HG03095 (cell line): ENCODE measurements at regions not wholly inside any gene's neighbourhood (a gene's known extent, or its start where the extent isn't known, plus 50 kb on each side); places are given as distances from the start of the nearest gene placed in this dataset.

Experiments
- ATAC-seq: cut with Tn5 transposase; IDR thresholded peaks from one replicate; pipeline ENCODE4 v1.9.1; 2021; ENCODE audit warnings: moderate library complexity; ENCODE audit not compliant: unreplicated experiment

DNA sequence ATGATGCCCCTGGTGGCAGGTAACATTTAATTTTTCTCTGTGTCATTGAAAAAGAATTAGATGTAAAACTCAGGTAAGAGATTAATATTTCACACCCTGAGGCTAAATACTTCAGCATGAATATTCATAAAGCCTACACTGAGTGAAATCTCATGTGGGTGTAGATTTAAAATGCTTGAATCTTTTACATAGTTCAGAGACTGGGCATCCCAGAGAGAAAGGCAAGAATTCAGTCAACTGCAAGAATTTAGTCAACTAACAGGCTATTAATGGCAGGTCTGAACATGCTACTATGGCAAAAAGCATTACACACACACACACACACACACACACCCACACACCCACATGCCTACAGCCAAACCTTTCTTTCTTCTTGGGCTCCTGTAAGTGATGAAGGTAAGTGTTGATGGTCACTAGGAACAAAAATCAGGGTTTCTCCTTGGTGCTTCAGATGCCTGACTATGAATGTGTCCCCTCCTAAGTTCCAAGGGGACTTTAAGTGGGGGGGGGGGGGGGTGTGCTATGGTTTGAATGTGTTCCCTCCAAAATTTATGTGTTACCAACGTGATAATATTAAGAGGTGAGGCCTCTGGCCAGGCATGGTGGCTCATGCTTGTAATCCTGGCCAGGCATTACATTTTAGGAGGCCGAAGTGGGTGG, 63.7 kb upstream of the PSMD7 start:
- no peak for ATAC-seq

DNA sequence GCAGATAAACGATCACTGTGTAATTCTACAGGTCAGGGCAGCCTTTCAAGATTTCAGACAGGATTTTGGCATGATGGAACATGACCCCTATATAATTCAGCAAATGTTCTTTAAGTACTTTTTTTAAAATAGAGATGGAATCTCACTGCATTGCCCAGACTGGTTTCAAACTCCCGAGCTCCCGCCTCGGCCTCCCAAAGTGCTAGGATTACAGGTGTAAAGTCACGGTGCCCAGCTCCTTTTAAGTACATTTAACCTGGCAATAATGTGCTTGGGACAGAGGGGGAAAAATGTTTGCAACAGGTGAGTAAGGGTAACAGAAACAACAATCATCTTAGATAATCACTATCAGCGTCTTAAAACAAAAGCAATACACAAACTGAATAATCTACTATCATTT, 66.5 kb upstream of the PSMD7 start:
- ATAC-seq: no peak

DNA sequence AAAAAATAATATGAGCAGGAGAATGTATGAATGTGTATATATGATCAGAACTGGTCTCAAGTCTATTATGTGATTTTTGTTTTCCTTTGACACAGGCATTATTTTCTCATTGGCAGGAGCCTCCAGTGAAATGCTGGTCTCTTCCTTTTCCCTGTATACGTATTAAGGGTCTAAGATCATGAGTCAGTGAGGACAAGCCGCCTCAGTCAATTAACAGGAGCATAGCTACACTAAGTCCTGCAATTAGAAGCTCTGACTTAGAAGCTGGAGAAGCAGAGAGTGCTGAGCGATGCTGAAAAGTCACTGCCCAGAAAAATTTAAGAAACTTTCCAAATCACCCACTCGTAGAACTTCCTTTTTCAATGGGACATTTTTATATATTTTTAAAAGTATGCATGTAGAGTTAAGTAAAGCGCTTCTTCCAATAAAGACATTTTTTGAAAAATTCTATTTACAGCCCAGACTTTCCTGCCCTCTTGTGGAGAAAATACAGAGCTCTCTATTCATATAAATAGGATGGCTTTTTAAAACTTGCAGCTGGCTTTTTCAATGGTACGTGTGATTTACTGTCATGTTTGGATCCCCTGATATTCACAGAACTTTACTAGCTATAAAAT, 70.2 kb upstream of the PSMD7 start:
- no peak for ATAC-seq

DNA sequence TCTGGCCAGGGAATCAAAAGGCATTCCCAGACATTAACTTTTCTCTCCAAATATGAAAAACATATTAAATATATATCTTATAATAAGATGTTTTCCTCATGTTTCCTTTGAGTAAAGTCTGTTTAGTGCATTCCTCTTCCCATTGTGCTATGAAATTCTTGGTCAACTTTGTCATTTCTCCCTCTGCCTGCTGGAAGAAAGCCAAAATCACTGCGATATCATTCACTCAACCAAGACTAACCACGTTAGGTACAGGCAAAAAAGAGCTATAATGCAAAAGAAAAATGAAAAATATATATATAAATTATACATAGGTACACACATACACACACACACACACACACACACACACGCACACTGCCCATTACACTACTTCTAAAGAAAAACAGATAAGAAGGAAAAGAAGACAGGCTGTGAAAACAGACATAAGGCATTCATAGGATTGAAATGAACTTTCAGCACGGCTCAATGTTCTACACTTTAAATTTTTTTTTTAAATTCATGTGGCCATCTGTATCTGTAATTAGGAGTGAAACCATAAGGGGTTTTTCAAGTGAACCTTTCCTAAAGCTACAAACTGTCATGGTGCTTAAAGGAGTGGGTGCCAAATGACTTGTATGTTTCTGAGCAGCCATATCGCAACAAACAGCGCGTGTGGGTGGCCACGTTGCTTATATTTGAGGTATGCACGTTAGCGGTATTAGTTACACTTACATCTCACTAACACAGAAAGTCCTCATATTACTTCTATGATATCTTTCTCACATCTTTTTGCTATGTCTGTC, 71.6 kb upstream of the PSMD7 start:
- no peak for ATAC-seq

DNA sequence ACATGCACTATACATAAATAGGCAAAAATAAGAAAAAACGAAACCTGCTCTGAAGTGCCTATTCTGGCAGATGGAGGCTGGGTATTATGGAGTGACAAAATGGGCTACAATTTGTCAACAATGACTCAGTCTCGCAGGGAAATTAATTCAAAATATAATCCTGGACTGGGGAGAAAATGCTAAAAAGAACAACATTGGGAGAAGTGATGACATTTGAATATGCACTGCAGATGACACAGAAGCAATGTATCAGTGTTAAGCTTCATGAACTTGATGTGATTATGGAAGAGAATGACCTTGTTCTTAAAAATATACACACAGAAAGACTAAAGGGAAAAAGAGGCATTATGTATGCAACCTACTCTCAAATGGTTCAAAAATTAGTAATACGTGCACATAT, 74.8 kb upstream of the PSMD7 start:
- ATAC-seq: no peak

DNA sequence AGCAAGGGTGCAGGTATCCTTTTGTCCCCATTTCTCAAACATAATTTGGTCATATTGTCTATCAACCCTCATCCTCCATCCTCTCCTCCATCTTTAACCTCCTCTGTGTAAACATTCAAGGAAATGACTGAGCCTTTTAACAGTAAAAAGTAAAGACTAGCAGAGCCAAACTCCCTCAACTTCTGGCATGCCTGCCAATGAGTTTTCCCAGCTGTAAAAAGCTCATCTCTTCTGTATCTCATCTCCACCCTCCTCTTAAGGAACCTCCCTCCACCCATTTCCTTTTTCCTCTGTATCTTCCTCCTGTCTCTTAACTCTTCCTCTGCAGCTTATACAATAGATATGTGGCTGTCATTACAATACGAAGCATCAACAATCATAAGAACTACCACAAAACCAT, 76.9 kb upstream of the PSMD7 start:
- no peak for ATAC-seq

DNA sequence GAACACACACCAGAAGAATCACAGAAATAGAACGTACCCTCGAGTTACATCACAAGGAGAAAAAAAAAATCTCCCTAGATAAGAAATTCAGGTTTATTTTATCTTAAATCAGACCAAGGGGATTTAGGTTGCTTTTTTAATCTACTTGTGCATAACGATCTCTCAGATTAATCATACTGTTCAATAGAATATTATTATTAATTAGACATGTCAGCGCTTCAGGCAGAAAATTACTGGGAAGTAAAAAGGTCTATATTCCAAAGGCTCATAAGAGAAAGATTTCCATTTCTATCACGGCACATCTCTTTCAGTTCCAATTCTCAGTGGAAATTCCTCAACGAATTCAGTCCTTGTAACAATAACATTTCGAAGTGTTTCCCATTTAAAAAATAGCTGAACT, 77.7 kb upstream of the PSMD7 start:
- no peak for ATAC-seq

DNA sequence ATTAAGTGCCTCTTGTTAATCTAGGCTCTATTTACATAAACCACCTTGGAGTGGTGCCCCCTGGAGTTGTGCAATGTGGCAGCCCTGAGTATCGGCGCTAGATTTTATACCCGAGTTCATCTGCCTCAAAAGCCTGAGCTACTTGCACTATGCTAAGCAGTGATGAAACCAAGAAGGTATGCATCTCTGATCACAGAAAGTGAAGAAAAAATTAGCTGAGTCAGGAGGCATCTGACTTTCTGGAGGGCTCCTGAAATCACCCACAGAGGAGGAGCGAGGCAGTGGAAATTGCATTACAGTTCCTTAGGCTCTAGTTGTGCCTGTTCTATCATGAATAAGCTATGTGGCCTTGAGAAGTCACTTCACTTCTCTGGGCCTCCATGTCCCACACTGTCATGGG, 80.3 kb upstream of the PSMD7 start:
- no peak for ATAC-seq

DNA sequence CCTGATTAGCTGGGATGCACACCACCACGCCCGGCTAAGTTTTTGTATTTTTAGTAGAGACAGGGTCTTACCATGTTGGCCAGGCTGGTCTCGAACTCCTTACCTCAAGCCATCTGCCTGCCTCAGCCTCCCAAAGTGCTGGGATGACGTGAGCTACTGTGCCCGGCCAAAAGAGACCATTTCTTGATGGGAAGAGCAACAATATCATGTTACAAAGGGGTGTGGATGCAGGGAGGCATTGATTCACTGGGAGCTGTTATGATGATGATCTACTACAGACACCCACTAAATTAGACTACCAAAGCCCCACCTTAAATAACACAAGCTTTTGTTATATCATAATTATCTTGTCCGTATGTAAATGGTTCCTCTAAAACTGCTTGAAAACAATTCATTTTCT, 81.4 kb upstream of the PSMD7 start:
- ATAC-seq: no peak

DNA sequence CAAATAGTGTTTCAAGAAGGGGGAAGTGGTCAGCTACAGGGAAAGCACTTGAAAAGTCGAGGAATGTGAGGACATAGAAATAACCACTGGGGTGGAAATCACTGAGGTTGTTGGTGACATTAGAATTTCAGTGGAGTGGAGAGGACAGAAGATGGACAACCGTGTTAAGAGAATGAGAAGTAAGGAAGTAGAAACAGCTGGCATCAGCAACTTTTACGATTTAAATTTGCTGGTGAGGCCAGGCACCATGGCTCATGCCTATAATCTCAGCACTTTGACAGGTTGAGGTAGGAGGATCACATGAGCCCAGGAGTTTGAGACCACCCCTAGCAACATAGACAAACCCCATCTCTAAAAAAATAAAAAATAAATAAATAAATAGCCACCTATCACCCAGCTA, 83.2 kb upstream of the PSMD7 start:
- no peak for ATAC-seq

DNA sequence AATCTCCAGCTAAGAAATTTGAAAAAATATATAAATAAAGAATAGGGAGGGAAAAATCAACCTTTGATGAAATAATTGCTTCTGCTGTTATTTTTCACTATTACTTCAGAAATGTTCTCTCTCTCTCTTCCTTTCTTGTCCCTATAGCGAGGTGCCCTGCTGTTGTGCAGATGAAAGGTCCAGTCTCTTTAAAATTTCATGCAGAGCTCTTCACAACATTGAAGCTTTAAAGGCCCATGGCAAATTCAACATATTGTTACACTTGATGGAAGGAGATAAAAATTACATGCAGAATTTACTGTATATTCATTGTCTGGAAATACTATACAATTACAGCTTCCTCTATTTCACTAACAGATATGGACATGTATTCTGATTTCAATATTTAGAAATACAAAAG, 86.4 kb upstream of the PSMD7 start:
- no peak for ATAC-seq

DNA sequence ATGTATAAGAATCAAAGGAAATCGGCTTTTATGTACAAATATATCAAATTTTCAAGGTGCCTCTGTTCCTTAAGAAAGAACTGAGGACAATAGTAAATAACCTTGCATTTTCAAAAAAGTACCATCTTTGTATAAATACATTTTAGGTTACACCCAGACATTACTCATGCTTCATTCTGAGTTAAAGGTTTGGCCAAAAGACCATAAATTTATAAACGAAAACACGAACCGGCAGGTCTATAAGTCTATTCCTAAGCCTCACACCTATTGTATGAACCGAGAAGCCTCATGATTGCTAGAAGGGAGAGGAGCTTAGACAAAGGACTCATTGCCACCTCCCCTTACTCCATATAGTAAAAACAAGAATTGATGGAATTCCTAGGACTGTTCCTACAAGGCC, 94.6 kb upstream of the PSMD7 start:
- no peak for ATAC-seq

DNA sequence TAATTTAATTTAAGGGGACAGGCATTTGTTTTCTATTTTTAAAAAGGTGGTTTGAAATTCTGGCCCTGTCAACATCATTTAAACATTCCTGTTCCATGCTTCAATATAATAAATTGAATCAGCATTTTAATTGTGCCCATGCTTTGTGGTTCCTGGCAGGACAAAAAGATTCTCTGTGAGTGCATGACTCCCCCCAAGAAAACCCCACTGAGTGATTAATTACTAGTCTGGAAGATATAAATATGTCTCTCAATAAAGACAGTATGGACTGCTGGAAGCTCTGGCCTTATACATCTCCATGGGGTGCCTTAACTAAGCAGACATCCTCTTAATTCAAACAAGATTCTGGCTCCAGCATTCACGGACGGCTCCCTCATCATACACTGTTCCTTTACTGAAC, 95.0 kb upstream of the PSMD7 start:
- ATAC-seq: no peak

DNA sequence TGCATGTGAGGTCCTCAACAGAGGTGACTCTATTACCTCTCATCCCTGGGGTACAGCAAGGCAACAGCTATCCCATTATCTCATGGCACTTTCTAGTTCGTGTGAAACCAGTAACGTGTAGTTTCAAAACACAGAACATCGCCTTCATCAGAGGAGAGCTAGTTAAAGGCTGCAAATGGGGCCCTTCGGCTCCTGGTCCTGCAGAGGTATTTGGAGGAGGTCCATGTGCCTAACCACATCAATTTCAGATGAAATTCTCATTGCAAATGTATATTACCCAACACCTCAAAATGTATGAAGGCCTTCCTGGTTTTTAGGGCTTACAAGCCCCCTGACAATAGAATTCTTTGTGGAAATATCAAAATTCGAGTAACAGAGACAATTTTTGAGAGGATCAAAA, 95.7 kb upstream of the PSMD7 start:
- ATAC-seq: no peak

DNA sequence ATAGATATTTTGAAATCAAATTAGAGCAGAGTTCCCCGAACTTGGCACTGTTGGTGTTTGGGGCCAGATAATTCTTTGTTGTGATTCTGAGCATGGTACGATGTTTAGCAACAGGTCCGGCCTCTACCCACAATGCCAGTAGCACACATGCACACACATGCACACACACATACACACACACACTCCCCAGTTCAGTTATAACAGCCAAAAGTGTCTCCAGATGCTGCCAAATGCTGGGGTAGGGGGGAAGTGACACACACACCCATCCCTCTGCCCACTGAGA, 96.8 kb upstream of the PSMD7 start:
- ATAC-seq: no peak

DNA sequence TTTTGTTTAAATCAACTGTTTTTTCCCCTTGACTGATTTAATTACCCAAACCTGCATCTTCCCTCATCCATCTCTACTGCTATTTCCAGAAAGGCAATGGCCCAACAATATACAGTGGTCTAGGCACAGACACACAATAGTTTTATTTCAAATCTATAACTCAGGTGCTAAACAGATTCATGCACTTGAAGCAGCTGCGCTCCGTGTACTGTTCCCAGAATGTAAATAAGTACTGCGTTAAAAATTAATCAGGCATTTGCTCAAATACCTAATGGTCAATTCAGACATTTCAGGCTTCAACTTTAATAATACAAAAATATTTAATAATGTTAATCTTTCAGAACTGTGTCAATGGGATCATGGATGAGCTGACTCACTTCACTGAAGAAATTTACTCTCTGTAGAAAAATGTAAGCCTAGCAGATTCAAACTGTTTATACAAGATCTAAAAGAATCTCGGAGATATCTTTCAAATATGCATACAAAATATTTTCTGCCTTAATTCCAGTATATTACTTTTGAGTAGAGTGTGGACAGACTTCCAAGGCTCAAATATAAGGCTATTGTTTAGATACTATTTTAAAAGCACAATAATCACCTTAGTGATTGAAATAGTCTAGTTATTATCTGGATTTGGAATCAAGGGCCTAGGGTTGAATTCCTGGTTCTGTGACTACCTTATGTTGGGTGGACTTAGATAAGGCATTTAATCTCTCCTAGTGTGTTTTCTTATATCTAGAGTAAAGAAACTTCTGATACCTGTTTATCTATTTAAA, 97.4 kb upstream of the PSMD7 start:
- ATAC-seq: no peak

DNA sequence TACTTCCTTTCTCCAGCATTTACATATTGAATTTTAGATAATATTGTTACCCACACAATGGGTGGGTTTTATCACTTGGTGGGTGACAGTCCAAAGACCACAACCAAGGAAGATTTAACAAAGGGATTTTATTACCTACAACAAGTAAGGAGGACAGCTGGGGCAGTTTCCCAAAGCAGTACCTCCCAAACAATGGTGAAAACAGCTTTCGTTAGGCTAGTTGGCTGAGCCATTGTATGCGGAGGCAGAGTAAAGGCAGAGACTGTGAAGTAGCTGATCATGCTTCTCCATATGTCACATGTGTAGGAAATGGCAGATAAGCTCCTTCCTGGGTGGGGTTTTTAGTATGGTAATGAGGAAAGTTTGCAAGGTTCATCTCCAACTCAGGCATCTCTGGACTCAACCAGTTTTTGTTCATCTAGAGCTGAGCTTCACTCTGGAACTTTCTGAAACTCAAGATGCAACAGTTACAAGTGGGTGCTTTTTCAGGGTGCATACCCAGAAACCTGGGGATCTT, 104.3 kb upstream of the PSMD7 start:
- no peak for ATAC-seq

DNA sequence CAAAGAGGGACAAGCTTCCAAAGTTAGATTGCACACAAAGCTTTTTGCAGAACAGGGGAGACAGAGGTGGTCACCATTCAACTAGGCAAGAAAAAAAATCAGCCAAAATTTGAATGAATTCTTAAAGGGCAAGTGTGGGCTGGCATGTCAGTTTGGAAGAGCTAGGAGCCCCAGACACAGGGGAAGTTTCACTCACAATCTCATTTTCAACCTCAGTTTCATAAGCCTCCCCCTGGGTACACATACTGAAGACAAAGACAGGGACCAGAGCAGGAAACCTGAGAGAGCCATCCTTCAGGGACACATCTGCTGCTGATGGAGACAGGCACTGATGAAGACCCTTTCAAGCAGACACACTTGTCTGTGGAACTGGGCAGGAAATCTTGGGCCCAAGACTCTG, 106.3 kb upstream of the PSMD7 start:
- no peak for ATAC-seq

DNA sequence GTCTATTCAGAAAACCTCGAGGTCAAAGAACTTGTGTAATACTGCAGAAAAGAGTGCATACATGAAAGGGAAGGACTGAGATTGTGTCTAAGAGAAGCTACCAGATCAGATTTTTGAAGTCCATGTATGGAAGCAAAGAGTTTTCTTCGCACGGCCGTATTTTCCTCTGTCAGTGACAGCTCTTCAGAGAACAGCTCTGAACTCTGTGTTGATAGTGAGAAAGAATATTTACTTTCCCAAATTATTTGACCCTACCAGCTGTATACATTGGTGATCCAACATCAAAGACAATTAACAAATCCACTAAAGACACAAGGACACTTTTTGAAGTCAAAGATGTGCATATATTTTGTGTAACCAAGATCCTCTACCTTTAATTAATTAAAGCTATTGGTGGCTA, 107.8 kb upstream of the PSMD7 start:
- ATAC-seq: no peak

DNA sequence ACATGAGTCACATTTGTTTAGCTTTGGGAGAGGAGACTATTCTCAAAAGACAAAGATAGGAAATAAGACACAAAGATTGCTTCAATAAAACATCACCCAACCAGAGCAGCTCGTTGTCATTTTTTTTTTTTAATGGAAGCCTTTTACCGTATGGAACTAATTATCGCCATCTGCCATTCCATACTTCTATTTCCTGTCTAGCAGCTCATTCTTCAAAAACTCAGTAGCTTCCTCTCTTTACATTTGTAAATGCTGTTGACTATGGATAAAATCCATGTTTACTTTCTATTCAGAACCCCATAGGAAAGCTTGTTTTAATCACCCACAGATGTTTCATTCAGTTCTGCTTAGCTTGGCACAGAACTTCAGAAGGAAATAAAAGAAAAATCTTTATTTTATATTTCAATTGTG, 110.0 kb upstream of the PSMD7 start:
- no peak for ATAC-seq

DNA sequence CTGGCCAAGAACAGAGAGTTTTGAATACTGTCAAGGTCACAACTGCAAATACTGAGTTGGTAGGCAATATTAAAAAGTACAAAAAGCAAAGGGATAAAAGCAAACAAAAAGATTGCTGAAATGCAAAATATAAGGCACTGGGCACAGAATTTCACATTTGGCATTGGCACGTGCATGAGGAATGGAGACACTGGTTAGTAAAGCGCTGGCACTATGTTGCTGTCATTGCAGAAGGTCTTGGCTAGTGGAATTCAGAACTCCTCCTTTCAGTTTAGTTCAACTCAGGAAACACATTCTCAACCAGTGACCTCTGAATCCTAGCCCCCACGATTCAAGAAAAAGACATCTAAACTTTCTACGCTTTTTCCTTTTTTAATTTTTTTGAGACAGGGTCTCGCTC, 111.8 kb upstream of the PSMD7 start:
- ATAC-seq: no peak
